H1 (cell line): ENCODE measurements at regions not wholly inside any gene's neighbourhood (a gene's known extent, or its start where the extent isn't known, plus 50 kb on each side); places are given as distances from the start of the nearest gene placed in this dataset.

ENCODE experiments used
- CTCF ChIA-PET: fragments of 300-600 bp; sonication (Branson Sonifier 250); formaldehyde crosslinking; loops from one replicate; lab custom pipeline; 2021; ENCODE audit not compliant: partially characterized antibody; lab: Charles Lee
- POLR2A ChIA-PET: fragments of 300-600 bp; sonication (Branson Sonifier 250); formaldehyde crosslinking; loops from one replicate; lab custom pipeline; 2021; ENCODE audit warnings: inconsistent platforms; ENCODE audit not compliant: partially characterized antibody; lab: Charles Lee
- DNase-seq, 2 experiments: peaks; one replicate each; pipeline versions ENCODE4 v3.0.0 to v3.0.0-alpha.2; 2010 to 2022; ENCODE audit warnings: low spot score in 2 of 2, low read depth in 1 of 2, mixed read lengths in 1 of 2
- FAIRE-seq: peaks from 2 replicates; lab custom pipeline; 2011; peaks lifted over from hg19 to GRCh38; lab: Jason Lieb, UNC
- H2AFZ ChIP-seq: 2 replicates; pipeline ENCODE4 v1.8.1; 2012; ENCODE audit warnings: low read length, inconsistent platforms
- H2AK5ac ChIP-seq: 2 replicates; pipeline ENCODE4 v1.6.1; 2013; ENCODE audit warnings: low read depth, low read length
- H2BK120ac ChIP-seq: replicated peaks from 2 replicates; pipeline ENCODE3; 2013; ENCODE audit warnings: low read depth, low read length, inconsistent platforms
- H2BK12ac ChIP-seq: 2 replicates; pipeline ENCODE4 v1.6.1; 2013; ENCODE audit warnings: low read depth, low read length
- H2BK15ac ChIP-seq: 2 replicates; pipeline ENCODE4 v1.6.1; 2013; ENCODE audit warnings: low read length
- H2BK20ac ChIP-seq: 2 replicates; pipeline ENCODE4 v1.6.1; 2013; ENCODE audit warnings: low read length
- H2BK5ac ChIP-seq: 2 replicates; pipeline ENCODE4 v1.6.1; 2013; ENCODE audit warnings: low read depth, low read length
- H3K14ac ChIP-seq: 2 replicates; pipeline ENCODE4 v1.6.1; 2013; ENCODE audit warnings: inconsistent platforms; ENCODE audit not compliant: insufficient read length
- H3K18ac ChIP-seq: 2 replicates; pipeline ENCODE4 v1.6.1; 2013; ENCODE audit warnings: low read length; ENCODE audit errors: extremely low read depth
- H3K23ac ChIP-seq: 2 replicates; pipeline ENCODE4 v1.6.1; 2013; ENCODE audit warnings: inconsistent platforms; ENCODE audit not compliant: insufficient read length
- H3K23me2 ChIP-seq: 2 replicates; pipeline ENCODE4 v1.6.1; 2013; ENCODE audit warnings: low read depth, low read length
- H3K27ac ChIP-seq: 2 replicates; pipeline ENCODE4 v1.6.1; 2011; ENCODE audit warnings: low read depth, low read length, inconsistent platforms
- H3K27me3 ChIP-seq, 4 experiments: replicated peaks in 1 of 4; 1 replicate in 1 of 4; 2 replicates in 3 of 4; pipeline versions ENCODE4 v1.6.1 to v1.8.1; 2011 to 2013; ENCODE audit warnings: low read length in 3 of 4, mild to moderate bottlenecking in 3 of 4, inconsistent platforms in 2 of 4, mixed read lengths in 2 of 4, moderate library complexity in 1 of 4; ENCODE audit not compliant: control insufficient read depth in 3 of 4, insufficient read depth in 3 of 4; ENCODE audit errors: extremely low read depth in 1 of 4
- H3K36me3 ChIP-seq, 4 experiments: 2 replicates each; pipeline versions ENCODE4 v1.6.1 to v1.8.1; 2011 to 2013; ENCODE audit warnings: mild to moderate bottlenecking in 4 of 4, low read length in 3 of 4, moderate library complexity in 2 of 4, control low read depth in 1 of 4, inconsistent platforms in 1 of 4; ENCODE audit not compliant: insufficient read depth in 4 of 4, control insufficient read depth in 2 of 4
- H3K4ac ChIP-seq: replicated peaks from 2 replicates; pipeline ENCODE3; 2013; ENCODE audit warnings: low read length, low read depth, mixed read lengths, inconsistent platforms; ENCODE audit not compliant: insufficient read length
- H3K4me1 ChIP-seq, 4 experiments: replicated peaks in 1 of 4; 1 replicate in 1 of 4; 2 replicates in 3 of 4; pipeline versions ENCODE4 v1.6.1 to v1.8.1; 2011 to 2013; ENCODE audit warnings: low read length in 3 of 4, inconsistent platforms in 2 of 4, mixed read lengths in 1 of 4; ENCODE audit not compliant: insufficient read depth in 4 of 4, control insufficient read depth in 3 of 4
- H3K4me2 ChIP-seq, 2 experiments: 2 replicates each; pipeline versions ENCODE4 v1.6.1 to v1.8.1; 2011 to 2013; ENCODE audit warnings: low read depth in 2 of 2, low read length in 2 of 2, control low read depth in 1 of 2, inconsistent platforms in 1 of 2, mild to moderate bottlenecking in 1 of 2; ENCODE audit not compliant: insufficient read depth in 1 of 2
- H3K4me3 ChIP-seq, 4 experiments: fragments of 200-600, 300-600 bp in 1 of 4; sonication (generic), shearing (Covaris generic), sonication (Bioruptor Twin) in 1 of 4; 2 replicates each; pipeline versions ENCODE4 v1.5.1 to v1.8.1; 2011 to 2016; ENCODE audit warnings: low read length in 4 of 4, low read depth in 3 of 4, control low read depth in 2 of 4, inconsistent platforms in 2 of 4, mild to moderate bottlenecking in 2 of 4, mixed read lengths in 1 of 4, moderate library complexity in 1 of 4; ENCODE audit not compliant: insufficient read depth in 2 of 4; ENCODE audit errors: extremely low read depth in 1 of 4
- H3K56ac ChIP-seq: replicated peaks from 2 replicates; pipeline ENCODE3; 2013; ENCODE audit warnings: low read depth, mild to moderate bottlenecking, mixed read lengths, low read length, inconsistent platforms; ENCODE audit not compliant: insufficient read length
- H3K79me1 ChIP-seq: 2 replicates; pipeline ENCODE4 v1.6.1; 2013; ENCODE audit warnings: low read depth, low read length, control low read depth
- H3K79me2 ChIP-seq, 2 experiments: 2 replicates each; pipeline versions ENCODE4 v1.6.1 to v1.8.1; 2012 to 2013; ENCODE audit warnings: low read length in 2 of 2, mild to moderate bottlenecking in 2 of 2, inconsistent platforms in 1 of 2; ENCODE audit not compliant: insufficient read depth in 2 of 2, control insufficient read depth in 1 of 2
- H3K9ac ChIP-seq, 4 experiments: replicated peaks in 1 of 4; 1 replicate in 1 of 4; 2 replicates in 3 of 4; pipeline versions ENCODE4 v1.6.1 to v1.8.1; 2011 to 2013; ENCODE audit warnings: low read depth in 3 of 4, low read length in 3 of 4, control low read depth in 2 of 4, mild to moderate bottlenecking in 2 of 4, moderate library complexity in 2 of 4, inconsistent platforms in 1 of 4; ENCODE audit errors: extremely low read depth in 1 of 4
- H3K9me3 ChIP-seq, 2 experiments: 2 replicates each; pipeline versions ENCODE4 v1.6.1 to v1.8.1; 2012 to 2013; ENCODE audit warnings: mild to moderate bottlenecking in 2 of 2, moderate library complexity in 2 of 2, control low read depth in 1 of 2, inconsistent platforms in 1 of 2, low read depth in 1 of 2, low read length in 1 of 2, mixed read lengths in 1 of 2; ENCODE audit not compliant: insufficient read depth in 2 of 2
- H4K20me1 ChIP-seq, 2 experiments: replicated peaks in 1 of 2; 2 replicates each; pipeline versions ENCODE3 to v1.8.1; 2011 to 2013; ENCODE audit warnings: inconsistent platforms in 2 of 2, low read length in 2 of 2, mild to moderate bottlenecking in 1 of 2; ENCODE audit not compliant: insufficient read depth in 2 of 2, control insufficient read depth in 1 of 2
- H4K5ac ChIP-seq: 2 replicates; pipeline ENCODE4 v1.6.1; 2013; ENCODE audit warnings: low read length, low read depth, mixed read lengths, inconsistent platforms; ENCODE audit not compliant: insufficient read length
- H4K8ac ChIP-seq: 2 replicates; pipeline ENCODE4 v1.8.0; 2013; ENCODE audit warnings: mild to moderate bottlenecking, moderate library complexity, low read length, inconsistent platforms; ENCODE audit not compliant: insufficient read depth; ENCODE audit errors: extremely low read depth
- H4K91ac ChIP-seq: replicated peaks from 2 replicates; pipeline ENCODE3; 2013; ENCODE audit warnings: low read length, mixed read lengths, inconsistent platforms; ENCODE audit not compliant: insufficient read length
- ASH2L ChIP-seq: fragments of 200-600, 300-600 bp; sonication (generic); IDR thresholded peaks from one replicate; pipeline ENCODE4 v1.7.1; 2017; ENCODE audit warnings: low read length
- BACH1 ChIP-seq: IDR thresholded peaks from 2 replicates; pipeline ENCODE4 v1.6.1; 2012; ENCODE audit warnings: low read length, improper control_type of control experiment
- CBX8 ChIP-seq: fragments of 300-800, 300-1000 bp; sonication (generic); IDR thresholded peaks from 2 replicates; pipeline ENCODE4 v1.7.1; 2016; ENCODE audit warnings: low read depth, low read length, borderline replicate concordance
- KDM5A ChIP-seq: fragments of 200-600 bp; IDR thresholded peaks from 2 replicates; pipeline ENCODE4 v1.7.1; 2012; ENCODE audit warnings: mild to moderate bottlenecking, low read length, inconsistent platforms, mixed read lengths
- MAFK ChIP-seq: IDR thresholded peaks from 2 replicates; pipeline ENCODE4 v1.6.1; 2012; ENCODE audit warnings: low read depth, mild to moderate bottlenecking, improper control_type of control experiment, low read length
- NRF1 ChIP-seq: IDR thresholded peaks from 2 replicates; pipeline ENCODE4 v1.6.1; 2011; ENCODE audit warnings: mild to moderate bottlenecking, low read depth, low read length, improper control_type of control experiment
- RXRA ChIP-seq: IDR thresholded peaks from 2 replicates; pipeline ENCODE4 v1.6.1; 2011; ENCODE audit warnings: low read depth, mild to moderate bottlenecking, low read length, moderate library complexity; ENCODE audit not compliant: insufficient read depth
- SUZ12 ChIP-seq: fragments of 200-600 bp; sonication (generic); IDR thresholded peaks from 2 replicates; pipeline ENCODE4 v1.6.1; 2012; ENCODE audit warnings: mild to moderate bottlenecking, inconsistent platforms, low read length, moderate library complexity, mixed read lengths
- TCF12 ChIP-seq: IDR thresholded peaks from 2 replicates; pipeline ENCODE4 v1.6.1; 2011; ENCODE audit warnings: low read depth, mild to moderate bottlenecking, low read length
- TEAD4 ChIP-seq: IDR thresholded peaks from 2 replicates; pipeline ENCODE4 v1.6.1; 2012; ENCODE audit warnings: low read depth, low read length, inconsistent platforms, mixed read lengths

DNA sequence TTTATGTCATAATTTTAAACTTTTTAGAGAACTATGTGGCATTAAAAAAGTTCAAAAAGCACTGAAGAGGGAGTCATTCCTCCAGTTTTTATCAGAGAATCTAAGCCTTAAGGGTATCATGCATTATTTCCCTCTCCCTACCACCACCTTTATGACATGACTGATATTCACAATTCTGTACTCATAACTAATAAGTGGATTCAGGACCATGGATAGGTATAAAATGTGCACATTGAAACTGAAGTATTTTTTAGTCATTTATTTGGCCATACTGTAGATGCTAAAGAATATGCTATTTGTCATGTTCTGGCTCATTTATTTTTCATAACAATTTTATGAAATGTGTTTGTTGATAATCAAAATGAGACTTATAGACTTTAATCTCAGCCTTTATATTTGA lies 897.5 kb upstream of the AGA start:
- Histone ChIP-seq H3K23me2 (no peaks in the 10 kb centered on the region), H3K14ac (no peak overlapping the region), H3K79me1 (no peaks in the 10 kb centered on the region), H4K91ac (no peak overlapping the region), H2BK15ac (no peak overlapping the region), H3K4ac (no peak overlapping the region), H2AK5ac (no peak overlapping the region), H3K18ac (no peak overlapping the region), H2BK120ac (no peak overlapping the region), H2BK20ac (no peak overlapping the region), H4K8ac (no peak overlapping the region), H4K20me1 (no peaks in the 10 kb centered on the region), H3K56ac (no peak overlapping the region), H3K4me1 (no peaks in the 10 kb centered on the region), H3K36me3 (no peaks in the 10 kb centered on the region), H3K27me3 (no peaks in the 10 kb centered on the region), H2BK5ac (no peak overlapping the region), H2BK12ac (no peak overlapping the region), H3K9ac (no peak overlapping the region), H3K9me3 (no peaks in the 10 kb centered on the region), H3K23ac (no peak overlapping the region), H2AFZ (no peak overlapping the region), H3K4me3 (no peak overlapping the region), H3K4me2 (no peak overlapping the region), H4K5ac (no peak overlapping the region), H3K27ac (no peak overlapping the region), H3K79me2 (no peaks in the 10 kb centered on the region)
- FAIRE-seq: no peak
- DNase-seq: no peak
- ChIA-PET POLR2A (no interaction called here), CTCF (no interaction called here)
- no peak for TF ChIP-seq TEAD4
- TF ChIP-seq KDM5A: no peak
- TF ChIP-seq TCF12: no peak
- no peak for TF ChIP-seq MAFK
- no peak for TF ChIP-seq ASH2L
- no peak for TF ChIP-seq SUZ12
- no peak for TF ChIP-seq RXRA
- no peak for TF ChIP-seq BACH1
- TF ChIP-seq NRF1: no peak
- no peak for TF ChIP-seq CBX8
